PC-3 (cell line): ENCODE measurements at regions not wholly inside any gene's neighbourhood (a gene's known extent, or its start where the extent isn't known, plus 50 kb on each side); places are given as distances from the start of the nearest gene placed in this dataset.

ENCODE experiments used
- ATAC-seq: fragments of 200-7000 bp; cut with Tn5 transposase; 2 replicates; pipeline ENCODE4 v1.9.1; 2020; ENCODE audit warnings: mild to moderate bottlenecking, moderate library complexity
- BruUV-seq: library from RNA; stranded (reverse); fragments of 400-500 nt; replicated peaks from 2 replicates; lab custom pipeline; 2021; lab: Mats Ljungman, UMichigan
- CTCF ChIA-PET: fragments of 300-600 bp; sonication (Branson Sonifier 250); formaldehyde crosslinking; loops from one replicate; lab custom pipeline; 2022; ENCODE audit warnings: antibody characterized with exemption; lab: Charles Lee
- POLR2A ChIA-PET: fragments of 300-600 bp; sonication (Branson Sonifier 250); formaldehyde crosslinking; loops from one replicate; lab custom pipeline; 2022; ENCODE audit warnings: antibody characterized with exemption; ENCODE audit not compliant: unreplicated experiment; lab: Charles Lee
- DNase-seq: peaks from one replicate; pipeline ENCODE4 v3.0.0-alpha.2; 2015
- H2AFZ ChIP-seq: fragments of 300-600 bp; sonication (generic); 2 replicates; pipeline ENCODE4 v1.6.0; 2016; ENCODE audit warnings: antibody characterized with exemption, low read length
- H3F3A ChIP-seq: fragments of 300-600 bp; sonication (generic); one replicate; pipeline ENCODE4 v1.6.0; 2017; ENCODE audit warnings: antibody characterized with exemption, low read length, control low read depth, mild to moderate bottlenecking; ENCODE audit not compliant: unreplicated experiment
- H3K27ac ChIP-seq: fragments of 300-600 bp; sonication (generic); 2 replicates; pipeline ENCODE4 v1.5.1; 2016; ENCODE audit warnings: mild to moderate bottlenecking, low read length
- H3K27me3 ChIP-seq: fragments of 300-600 bp; sonication (generic); 2 replicates; pipeline ENCODE4 v1.6.1; 2016; ENCODE audit warnings: low read length, mixed read lengths
- H3K36me3 ChIP-seq: fragments of 300-600 bp; sonication (generic); 2 replicates; pipeline ENCODE4 v1.6.1; 2016; ENCODE audit warnings: low read depth, mixed run types, low read length, mixed read lengths
- H3K4me1 ChIP-seq: fragments of 300-600 bp; sonication (generic); 2 replicates; pipeline ENCODE4 v1.5.1; 2016; ENCODE audit warnings: low read length; ENCODE audit not compliant: insufficient read depth
- H3K4me2 ChIP-seq: fragments of 300-600 bp; sonication (generic); 2 replicates; pipeline ENCODE4 v1.6.0; 2016; ENCODE audit warnings: low read length
- H3K4me3 ChIP-seq: fragments of 300-600 bp; sonication (generic); 2 replicates; pipeline ENCODE4 v1.5.1; 2016; ENCODE audit warnings: mild to moderate bottlenecking, low read length, mixed read lengths
- H3K79me2 ChIP-seq: fragments of 300-600 bp; sonication (generic); 2 replicates; pipeline ENCODE4 v1.6.1; 2017; ENCODE audit warnings: low read length, mixed read lengths
- H3K9ac ChIP-seq: fragments of 300-600 bp; sonication (generic); 2 replicates; pipeline ENCODE4 v1.6.0; 2016; ENCODE audit warnings: mild to moderate bottlenecking, low read length
- H3K9me2 ChIP-seq: fragments of 300-600 bp; sonication (generic); replicated peaks from 2 replicates; pipeline ENCODE4 v1.6.1; 2016; ENCODE audit warnings: mixed run types, low read length, mixed read lengths
- H3K9me3 ChIP-seq: fragments of 300-600 bp; sonication (generic); 2 replicates; pipeline ENCODE4 v1.6.1; 2016; ENCODE audit warnings: low read length, mixed read lengths
- H4K20me1 ChIP-seq: fragments of 300-600 bp; sonication (generic); 2 replicates; pipeline ENCODE4 v1.6.1; 2016; ENCODE audit warnings: low read length, mixed read lengths
- EZH2 ChIP-seq: fragments of 300-600 bp; sonication (generic); IDR thresholded peaks from one replicate; pipeline ENCODE4 v1.6.1; 2017; ENCODE audit warnings: antibody characterized with exemption, mild to moderate bottlenecking, low read length; ENCODE audit not compliant: unreplicated experiment
- EZH2phosphoT487 ChIP-seq: fragments of 300-600 bp; sonication (generic); IDR thresholded peaks from 2 replicates; pipeline ENCODE4 v1.6.1; 2018; ENCODE audit warnings: mild to moderate bottlenecking, antibody characterized with exemption, low read length, borderline replicate concordance
- intact Hi-C: fragments of 100-400 bp; cut with micrococcal nuclease; formaldehyde crosslinking; loops from 2 replicates; pipeline ENCODE4 v1.9.0; 2023
- TF ChIP-seq, protein P1 (sequence below): fragments of 300-600 bp; sonication (generic); conservative IDR thresholded peaks from 2 replicates; pipeline ENCODE4 v1.5.1; 2017; ENCODE audit warnings: antibody characterized with exemption, low read depth, mild to moderate bottlenecking, low read length

DNA sequence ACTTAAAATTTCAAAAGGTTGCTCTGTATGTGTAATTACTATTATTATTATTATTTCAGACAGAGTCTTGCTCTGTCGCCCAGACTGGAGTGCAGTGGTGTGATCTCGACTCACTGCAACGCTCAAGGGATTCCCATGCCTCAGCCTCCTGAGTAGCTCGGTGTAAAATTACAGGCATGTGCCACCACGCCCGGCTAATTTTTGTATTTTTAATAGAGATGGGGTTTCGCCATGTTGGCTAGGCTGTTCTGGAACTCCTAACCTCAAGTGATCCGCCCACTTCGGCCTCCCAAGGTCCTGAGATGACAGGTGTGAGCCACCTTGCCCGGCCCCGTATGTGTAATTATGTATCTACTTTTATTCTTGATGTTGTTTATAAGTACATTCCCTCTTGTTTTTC lies 65.3 kb upstream of the ZNF217 start:
- ChIA-PET POLR2A (no interaction called here), CTCF (no interaction called here)
- H3K4me3 ChIP-seq: no peak overlapping the region
- H3K9me3 ChIP-seq: no peaks in the 10 kb centered on the region
- H2AFZ ChIP-seq: no peak overlapping the region
- no peak overlapping the region for H3K4me2 ChIP-seq
- no peaks in the 10 kb centered on the region for H3K79me2 ChIP-seq
- H3K27ac ChIP-seq: no peak overlapping the region
- H3K4me1 ChIP-seq: peaks cover 22% of the 10 kb centered on the region
- intact Hi-C loops: loop anchor here (5.0 kb wide), 1 partner anchor 33 kb away; no protein-coding TSS in a partner anchor
- H3K9ac ChIP-seq: no peak overlapping the region
- no peaks in the 10 kb centered on the region for H3F3A ChIP-seq
- H4K20me1 ChIP-seq: no peaks in the 10 kb centered on the region
- H3K27me3 ChIP-seq: no peaks in the 10 kb centered on the region
- H3K36me3 ChIP-seq: no peaks in the 10 kb centered on the region
- TF ChIP-seq EZH2 (no peak), EZH2phosphoT487 (no peak)
- TF ChIP-seq, protein P1, sequence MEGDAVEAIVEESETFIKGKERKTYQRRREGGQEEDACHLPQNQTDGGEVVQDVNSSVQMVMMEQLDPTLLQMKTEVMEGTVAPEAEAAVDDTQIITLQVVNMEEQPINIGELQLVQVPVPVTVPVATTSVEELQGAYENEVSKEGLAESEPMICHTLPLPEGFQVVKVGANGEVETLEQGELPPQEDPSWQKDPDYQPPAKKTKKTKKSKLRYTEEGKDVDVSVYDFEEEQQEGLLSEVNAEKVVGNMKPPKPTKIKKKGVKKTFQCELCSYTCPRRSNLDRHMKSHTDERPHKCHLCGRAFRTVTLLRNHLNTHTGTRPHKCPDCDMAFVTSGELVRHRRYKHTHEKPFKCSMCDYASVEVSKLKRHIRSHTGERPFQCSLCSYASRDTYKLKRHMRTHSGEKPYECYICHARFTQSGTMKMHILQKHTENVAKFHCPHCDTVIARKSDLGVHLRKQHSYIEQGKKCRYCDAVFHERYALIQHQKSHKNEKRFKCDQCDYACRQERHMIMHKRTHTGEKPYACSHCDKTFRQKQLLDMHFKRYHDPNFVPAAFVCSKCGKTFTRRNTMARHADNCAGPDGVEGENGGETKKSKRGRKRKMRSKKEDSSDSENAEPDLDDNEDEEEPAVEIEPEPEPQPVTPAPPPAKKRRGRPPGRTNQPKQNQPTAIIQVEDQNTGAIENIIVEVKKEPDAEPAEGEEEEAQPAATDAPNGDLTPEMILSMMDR: no peak
- DNase-seq: no peak
- no TSS peak for BruUV-seq
- no peaks in the 10 kb centered on the region for H3K9me2 ChIP-seq
- no peak for ATAC-seq

DNA sequence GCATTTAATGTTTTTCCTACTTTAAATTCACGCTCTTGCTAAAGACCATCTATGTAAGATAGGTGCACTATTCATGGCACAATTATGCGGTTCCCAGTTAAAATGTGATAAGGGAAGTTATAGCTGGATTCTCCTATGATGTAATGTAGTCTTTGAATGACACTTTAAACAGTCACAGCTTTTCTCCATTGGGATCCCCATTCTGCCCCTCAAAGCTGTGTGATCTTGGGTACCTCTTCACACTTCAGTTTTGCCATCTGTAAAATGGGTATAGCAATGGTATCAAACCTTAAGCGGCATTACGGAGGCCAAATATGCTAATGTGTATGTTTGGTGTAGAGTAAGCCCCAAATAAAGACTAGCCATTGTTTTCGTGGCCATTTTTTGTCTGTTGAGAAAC lies 64.7 kb upstream of the ZNF217 start:
- Histone ChIP-seq H3K4me3 (no peak overlapping the region), H3F3A (no peaks in the 10 kb centered on the region), H2AFZ (no peak overlapping the region), H3K9me2 (no peaks in the 10 kb centered on the region), H3K4me1 (peaks cover 22% of the 10 kb centered on the region), H3K36me3 (no peaks in the 10 kb centered on the region), H3K9ac (no peak overlapping the region), H3K4me2 (no peak overlapping the region), H3K27ac (no peak overlapping the region), H3K9me3 (no peaks in the 10 kb centered on the region), H3K79me2 (no peaks in the 10 kb centered on the region), H4K20me1 (no peaks in the 10 kb centered on the region), H3K27me3 (no peaks in the 10 kb centered on the region)
- TF ChIP-seq, protein P1: no peak
- no peak for TF ChIP-seq EZH2
- TF ChIP-seq EZH2phosphoT487: no peak
- ChIA-PET POLR2A (no interaction called here), CTCF (no interaction called here)
- ATAC-seq (no peak), DNase-seq (no peak)
- BruUV-seq: no TSS peak
- intact Hi-C loops: loop anchor here (5.0 kb wide), 1 partner anchor 34 kb away; no protein-coding TSS in a partner anchor

DNA sequence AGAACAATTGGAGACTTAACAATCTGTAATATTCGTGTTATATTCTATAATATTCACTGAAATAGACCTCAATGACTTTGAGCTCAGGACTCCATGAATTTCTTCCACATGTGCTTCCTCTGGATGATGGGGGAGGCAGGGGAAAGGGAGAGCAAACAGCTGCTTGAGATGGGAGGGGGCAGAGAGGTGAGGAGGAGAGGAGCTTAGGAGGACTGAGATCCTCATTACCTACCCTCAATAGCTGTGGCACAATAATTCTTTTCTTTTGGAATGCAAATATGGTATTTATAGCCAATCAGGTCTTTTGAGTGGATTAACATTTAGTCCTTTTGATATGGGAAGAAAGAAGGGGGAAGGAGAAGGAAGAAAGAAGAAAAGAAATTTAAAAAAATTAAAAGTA lies 64.1 kb upstream of the ZNF217 start:
- DNase-seq (no peak), ATAC-seq (no peak)
- no peaks in the 10 kb centered on the region for H3K27me3 ChIP-seq
- H3K79me2 ChIP-seq: no peaks in the 10 kb centered on the region
- no peak overlapping the region for H3K27ac ChIP-seq
- H3K36me3 ChIP-seq: no peaks in the 10 kb centered on the region
- H2AFZ ChIP-seq: no peak overlapping the region
- no peak overlapping the region for H3K4me2 ChIP-seq
- no TSS peak for BruUV-seq
- no peaks in the 10 kb centered on the region for H3K9me3 ChIP-seq
- CTCF ChIA-PET: no interaction called here
- POLR2A ChIA-PET: no interaction called here
- no peak overlapping the region for H3K9ac ChIP-seq
- H3F3A ChIP-seq: no peaks in the 10 kb centered on the region
- peaks cover 22% of the 10 kb centered on the region for H3K4me1 ChIP-seq
- intact Hi-C loops: loop anchor here (5.0 kb wide), 1 partner anchor 35 kb away; no protein-coding TSS in a partner anchor
- no peaks in the 10 kb centered on the region for H4K20me1 ChIP-seq
- no peaks in the 10 kb centered on the region for H3K9me2 ChIP-seq
- H3K4me3 ChIP-seq: no peak overlapping the region
- TF ChIP-seq EZH2 (no peak), EZH2phosphoT487 (no peak)
- TF ChIP-seq, protein P1: no peak
